ENCODE measurements at regions not wholly inside any gene's neighbourhood (a gene's known extent, or its start where the extent isn't known, plus 50 kb on each side); places are given as distances from the start of the nearest gene placed in this dataset.

DNA sequence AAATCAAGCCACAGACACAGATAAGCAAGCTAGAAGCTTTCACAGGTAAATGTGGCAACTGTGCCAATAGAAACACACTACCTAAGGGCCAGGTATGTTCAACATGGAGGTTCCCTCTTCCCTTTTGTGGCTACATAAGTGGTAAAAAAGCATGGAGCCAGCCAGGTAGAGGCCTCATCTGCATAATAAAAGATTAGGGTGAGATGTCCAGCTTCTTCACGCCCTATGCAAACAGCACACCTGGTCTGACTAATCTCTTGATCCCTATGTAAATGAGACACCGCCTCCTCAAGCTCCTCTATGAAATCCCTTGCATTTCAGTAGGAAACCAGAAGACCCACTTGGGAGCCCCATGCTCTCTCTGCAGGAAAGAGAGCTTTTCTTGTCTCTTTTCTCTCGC is 282.2 kb downstream of the NEBL start:
- TF ChIP-seq POLR2AphosphoS5 (IDR thresholded peaks at IDR 0.05; ENCODE audit: low read depth, low read length) (no peak), TEAD4 (IDR thresholded peaks at IDR 0.05; ENCODE audit: low read depth, low read length) (no peak), RFX5 (IDR thresholded peaks at IDR 0.05; ENCODE audit: borderline replicate concordance, low read depth, low read length) (no peak), CREB1 (IDR thresholded peaks at IDR 0.05) (no peak), GABPA (IDR thresholded peaks at IDR 0.05; ENCODE audit: borderline replicate concordance, insufficient read depth, low read length) (no peak), GTF2F1 (IDR thresholded peaks at IDR 0.05; ENCODE audit: borderline replicate concordance, low read depth, low read length) (no peak)
- TF ChIP-seq, protein P1, sequence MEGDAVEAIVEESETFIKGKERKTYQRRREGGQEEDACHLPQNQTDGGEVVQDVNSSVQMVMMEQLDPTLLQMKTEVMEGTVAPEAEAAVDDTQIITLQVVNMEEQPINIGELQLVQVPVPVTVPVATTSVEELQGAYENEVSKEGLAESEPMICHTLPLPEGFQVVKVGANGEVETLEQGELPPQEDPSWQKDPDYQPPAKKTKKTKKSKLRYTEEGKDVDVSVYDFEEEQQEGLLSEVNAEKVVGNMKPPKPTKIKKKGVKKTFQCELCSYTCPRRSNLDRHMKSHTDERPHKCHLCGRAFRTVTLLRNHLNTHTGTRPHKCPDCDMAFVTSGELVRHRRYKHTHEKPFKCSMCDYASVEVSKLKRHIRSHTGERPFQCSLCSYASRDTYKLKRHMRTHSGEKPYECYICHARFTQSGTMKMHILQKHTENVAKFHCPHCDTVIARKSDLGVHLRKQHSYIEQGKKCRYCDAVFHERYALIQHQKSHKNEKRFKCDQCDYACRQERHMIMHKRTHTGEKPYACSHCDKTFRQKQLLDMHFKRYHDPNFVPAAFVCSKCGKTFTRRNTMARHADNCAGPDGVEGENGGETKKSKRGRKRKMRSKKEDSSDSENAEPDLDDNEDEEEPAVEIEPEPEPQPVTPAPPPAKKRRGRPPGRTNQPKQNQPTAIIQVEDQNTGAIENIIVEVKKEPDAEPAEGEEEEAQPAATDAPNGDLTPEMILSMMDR (IDR thresholded peaks at IDR 0.05; ENCODE audit: control extremely low read depth in 1 of 3, insufficient read depth in 1 of 3, low read depth in 1 of 3, low read length in 3 of 3), result no peak

All from H1 (cell line).